ENCODE measurements at regions not wholly inside any gene's neighbourhood (a gene's known extent, or its start where the extent isn't known, plus 50 kb on each side); places are given as distances from the start of the nearest gene placed in this dataset.

DNA sequence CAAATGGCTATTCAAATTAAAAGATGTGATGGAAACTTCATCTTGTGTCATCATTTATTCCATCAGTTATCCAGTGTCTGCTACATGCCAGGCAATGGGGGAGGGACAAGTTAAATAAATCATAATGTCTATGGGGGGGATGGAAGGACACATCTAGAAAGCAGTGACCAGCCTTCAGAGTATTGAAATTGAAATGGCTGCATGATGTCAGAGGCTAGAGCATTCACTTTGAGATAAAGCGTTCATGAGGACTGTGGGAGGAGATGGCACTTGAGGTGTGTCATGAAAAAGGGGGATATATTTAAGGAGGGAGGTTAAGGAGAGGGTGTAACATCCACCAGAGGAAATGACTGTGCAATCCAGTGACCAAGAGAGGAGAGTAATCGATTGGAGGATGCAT lies 50.6 kb downstream of the SLIT2 start:
- no peak for DNase-seq
- Mint-ChIP-seq H3K9me3 (no peaks in the 10 kb centered on the region), H3K27ac (no peak overlapping the region), H3K36me3 (ENCODE audit: low read depth) (no peaks in the 10 kb centered on the region), H3K4me1 (no peaks in the 10 kb centered on the region), H3K4me3 (no peak overlapping the region), H3K27me3 (no peaks in the 10 kb centered on the region)
- ChIA-PET CTCF (no interaction called here), POLR2A (no interaction called here)

DNA sequence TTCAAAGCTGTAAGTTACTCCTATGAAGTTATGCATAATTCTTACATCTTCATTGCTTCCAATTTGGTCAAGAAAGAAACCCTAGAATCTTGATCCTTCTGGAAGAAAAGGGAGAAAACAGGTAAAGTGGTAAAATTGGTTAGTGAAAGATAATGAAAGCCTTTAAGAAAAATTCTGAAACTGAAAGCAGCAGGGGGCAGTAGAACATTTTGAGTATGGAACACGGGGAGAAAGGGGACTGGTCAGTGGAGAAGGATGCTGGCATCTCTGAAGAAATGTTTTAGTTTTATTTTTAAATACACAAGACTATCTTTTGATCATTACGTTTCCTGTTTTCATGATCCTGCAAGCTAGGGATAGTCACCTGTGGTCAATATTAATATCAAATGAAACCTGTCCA lies 54.3 kb downstream of the SLIT2 start:
- POLR2A ChIA-PET: no interaction called here
- no peaks in the 10 kb centered on the region for H3K4me1 Mint-ChIP-seq
- H3K4me3 Mint-ChIP-seq: no peak overlapping the region
- DNase-seq: no peak
- H3K27ac Mint-ChIP-seq: no peak overlapping the region
- H3K36me3 Mint-ChIP-seq (ENCODE audit: low read depth): no peaks in the 10 kb centered on the region
- CTCF ChIA-PET: no interaction called here
- H3K9me3 Mint-ChIP-seq: no peaks in the 10 kb centered on the region
- H3K27me3 Mint-ChIP-seq: no peaks in the 10 kb centered on the region

DNA sequence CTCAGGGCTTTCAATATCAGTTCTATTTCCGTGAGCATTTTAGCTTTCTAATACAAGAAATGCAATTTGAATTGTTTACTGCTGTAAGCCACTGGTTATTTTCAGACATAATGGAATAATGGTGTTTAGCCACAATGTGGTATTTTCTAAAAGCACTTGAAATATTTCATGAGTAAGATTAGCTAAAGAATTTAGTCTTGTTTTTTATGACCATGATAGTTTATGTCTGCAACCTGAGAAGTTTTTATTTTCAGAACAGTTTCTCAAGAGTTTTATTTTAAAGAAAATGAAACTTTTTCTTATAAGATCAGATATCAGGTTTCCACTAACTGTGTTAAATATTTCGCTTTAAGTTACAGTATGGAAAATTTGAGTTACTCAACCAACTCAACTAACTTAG lies 60.2 kb downstream of the SLIT2 start:
- H3K27me3 Mint-ChIP-seq: no peaks in the 10 kb centered on the region
- no peaks in the 10 kb centered on the region for H3K4me1 Mint-ChIP-seq
- no peak overlapping the region for H3K4me3 Mint-ChIP-seq
- no peaks in the 10 kb centered on the region for H3K36me3 Mint-ChIP-seq (ENCODE audit: low read depth)
- no peak overlapping the region for H3K27ac Mint-ChIP-seq
- POLR2A ChIA-PET: no interaction called here
- DNase-seq: no peak
- CTCF ChIA-PET: no interaction called here
- H3K9me3 Mint-ChIP-seq: no peaks in the 10 kb centered on the region

DNA sequence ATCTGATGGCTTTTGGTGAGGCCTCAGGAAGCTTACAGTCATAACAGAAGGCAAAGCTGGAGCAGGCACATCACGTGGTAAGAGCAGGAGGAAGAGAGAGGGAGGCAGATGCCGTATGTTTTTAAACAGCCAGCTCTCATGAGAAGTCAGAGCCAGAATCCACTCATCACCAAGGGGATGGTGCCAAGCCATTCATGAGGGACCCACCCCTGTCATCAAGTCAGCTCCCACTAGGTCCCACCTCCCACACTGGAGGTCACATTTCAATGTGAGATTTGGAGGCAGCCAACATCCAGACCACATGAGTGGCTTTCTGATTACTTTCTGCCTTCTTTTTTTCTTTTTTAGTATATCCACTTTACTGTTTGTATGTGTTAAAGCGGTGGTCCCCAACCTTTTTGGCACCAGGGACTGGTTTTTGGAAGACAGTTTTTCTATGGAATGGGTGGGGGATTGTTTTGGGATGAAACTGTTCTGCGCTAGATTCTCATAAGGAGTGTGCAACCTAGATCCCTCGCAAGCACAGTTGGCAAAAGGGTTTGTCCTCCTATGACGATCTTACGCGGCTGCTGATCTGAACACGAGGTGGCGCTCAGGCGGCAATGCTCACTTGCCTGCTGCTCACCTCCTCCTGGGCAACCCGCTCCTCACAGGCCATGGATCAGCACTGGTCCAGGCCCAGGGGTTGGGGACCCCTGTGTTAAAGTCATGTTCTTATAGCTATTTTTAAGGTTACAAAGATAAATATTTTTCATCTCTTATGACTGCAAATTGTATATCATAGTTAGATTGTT lies 61.7 kb downstream of the SLIT2 start:
- no peak overlapping the region for H3K27ac Mint-ChIP-seq
- DNase-seq: no peak
- CTCF ChIA-PET: no interaction called here

DNA sequence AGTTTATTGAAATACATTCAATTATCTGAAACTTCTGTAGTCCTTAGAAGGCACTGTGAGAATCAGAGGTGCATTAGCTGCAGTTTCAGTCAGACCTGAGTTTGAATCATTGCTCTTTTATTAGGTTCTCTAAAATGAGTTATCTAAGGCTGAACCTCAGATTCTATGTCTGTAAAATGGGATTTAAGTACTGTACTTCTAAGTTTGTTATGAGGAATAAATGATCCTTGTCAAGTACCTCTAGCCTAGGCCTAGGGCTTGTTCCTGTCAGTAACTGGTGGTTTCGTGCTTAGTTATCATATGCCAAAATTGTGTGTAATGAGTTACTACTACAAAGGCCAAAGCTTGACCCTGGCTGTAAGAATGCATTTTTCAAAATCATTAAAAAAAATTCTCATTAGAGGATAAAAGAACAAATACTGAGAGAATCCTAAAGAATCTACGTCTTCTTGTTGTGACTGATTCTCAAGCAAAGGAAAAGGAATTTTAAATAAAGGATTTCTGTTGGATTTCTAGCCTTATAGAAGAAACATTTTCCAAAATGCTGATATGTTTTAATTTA lies 65.8 kb downstream of the SLIT2 start:
- Mint-ChIP-seq H3K27ac (no peak overlapping the region), H3K9me3 (no peaks in the 10 kb centered on the region), H3K4me1 (no peaks in the 10 kb centered on the region), H3K27me3 (no peaks in the 10 kb centered on the region), H3K36me3 (ENCODE audit: low read depth) (no peaks in the 10 kb centered on the region), H3K4me3 (no peak overlapping the region)
- no peak for DNase-seq
- POLR2A ChIA-PET: no interaction called here
- CTCF ChIA-PET: no interaction called here

More for the DNA sequence above, 61.7 kb downstream of the SLIT2 start:
- Mint-ChIP-seq H3K36me3 (ENCODE audit: low read depth) (no peaks in the 10 kb centered on the region), H3K4me3 (no peak overlapping the region), H3K27me3 (no peaks in the 10 kb centered on the region), H3K4me1 (no peaks in the 10 kb centered on the region), H3K9me3 (no peaks in the 10 kb centered on the region)
- POLR2A ChIA-PET: no interaction called here

DNA sequence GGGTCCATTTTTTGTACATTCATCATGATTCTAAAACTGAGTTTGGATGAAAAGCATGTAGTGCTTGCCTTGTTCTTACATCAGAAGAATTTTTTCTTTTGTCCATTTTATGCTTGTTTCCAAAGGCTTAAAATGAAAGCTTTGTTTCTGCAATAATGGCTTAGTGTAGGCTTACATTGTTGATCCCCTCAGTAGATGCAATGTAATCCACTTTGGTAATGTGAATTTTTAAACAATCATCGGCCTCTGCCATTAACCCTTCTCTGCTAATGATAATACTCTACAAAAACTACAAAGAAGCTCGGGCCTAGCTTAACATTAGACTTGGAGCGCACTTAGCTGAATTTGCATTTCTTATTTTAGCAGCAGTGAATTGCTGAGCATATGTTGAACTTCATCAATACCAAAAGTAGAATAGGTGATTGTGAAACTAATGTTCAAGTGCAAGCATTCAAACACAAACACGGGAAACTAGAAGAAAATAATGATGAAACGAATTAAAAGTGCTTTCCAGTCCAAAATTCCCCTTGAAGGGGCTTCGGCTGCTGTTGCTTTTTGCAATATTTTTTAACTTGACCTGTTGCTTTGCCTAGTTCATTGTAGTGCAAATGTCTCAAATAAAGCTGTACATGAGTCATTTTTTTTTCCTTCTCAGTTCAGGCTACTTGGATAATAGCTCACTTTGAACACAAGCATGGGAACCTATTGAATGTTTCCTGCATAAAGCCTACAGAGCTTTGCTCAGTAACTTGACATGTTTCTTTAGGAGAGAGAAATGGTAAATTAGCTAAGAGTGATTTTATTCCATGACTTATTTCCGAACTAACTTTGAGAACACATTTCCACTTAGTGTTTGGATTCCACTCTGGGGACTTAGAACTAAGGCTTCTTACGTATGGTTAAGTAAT lies 66.5 kb downstream of the SLIT2 start:
- ChIA-PET CTCF (no interaction called here), POLR2A (no interaction called here)
- no peaks in the 10 kb centered on the region for H3K27me3 Mint-ChIP-seq
- no peak for DNase-seq
- no peaks in the 10 kb centered on the region for H3K4me1 Mint-ChIP-seq
- no peaks in the 10 kb centered on the region for H3K36me3 Mint-ChIP-seq (ENCODE audit: low read depth)
- H3K9me3 Mint-ChIP-seq: no peaks in the 10 kb centered on the region
- no peak overlapping the region for H3K4me3 Mint-ChIP-seq
- no peak overlapping the region for H3K27ac Mint-ChIP-seq

DNA sequence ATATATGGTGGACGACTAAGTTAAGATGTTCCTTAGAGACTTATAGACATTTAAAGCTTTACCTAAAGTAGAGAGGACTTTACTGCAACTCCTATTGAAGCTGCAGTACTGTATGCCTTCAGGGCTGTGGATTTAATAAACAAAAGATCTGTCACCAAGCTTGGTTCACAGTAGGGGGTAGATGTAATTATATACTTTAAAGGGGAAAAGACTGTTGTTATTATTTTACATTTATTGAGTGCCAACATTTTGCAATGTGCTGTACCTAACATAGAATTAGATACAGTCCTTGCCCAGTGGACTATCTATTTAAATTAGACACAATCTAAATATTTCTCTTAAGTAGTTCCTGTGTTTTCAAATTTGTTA lies 67.2 kb downstream of the SLIT2 start:
- no peaks in the 10 kb centered on the region for H3K4me1 Mint-ChIP-seq
- CTCF ChIA-PET: no interaction called here
- no peak overlapping the region for H3K4me3 Mint-ChIP-seq
- no peak for DNase-seq
- H3K36me3 Mint-ChIP-seq (ENCODE audit: low read depth): no peaks in the 10 kb centered on the region
- H3K9me3 Mint-ChIP-seq: no peaks in the 10 kb centered on the region
- POLR2A ChIA-PET: no interaction called here
- no peak overlapping the region for H3K27ac Mint-ChIP-seq
- H3K27me3 Mint-ChIP-seq: no peaks in the 10 kb centered on the region

DNA sequence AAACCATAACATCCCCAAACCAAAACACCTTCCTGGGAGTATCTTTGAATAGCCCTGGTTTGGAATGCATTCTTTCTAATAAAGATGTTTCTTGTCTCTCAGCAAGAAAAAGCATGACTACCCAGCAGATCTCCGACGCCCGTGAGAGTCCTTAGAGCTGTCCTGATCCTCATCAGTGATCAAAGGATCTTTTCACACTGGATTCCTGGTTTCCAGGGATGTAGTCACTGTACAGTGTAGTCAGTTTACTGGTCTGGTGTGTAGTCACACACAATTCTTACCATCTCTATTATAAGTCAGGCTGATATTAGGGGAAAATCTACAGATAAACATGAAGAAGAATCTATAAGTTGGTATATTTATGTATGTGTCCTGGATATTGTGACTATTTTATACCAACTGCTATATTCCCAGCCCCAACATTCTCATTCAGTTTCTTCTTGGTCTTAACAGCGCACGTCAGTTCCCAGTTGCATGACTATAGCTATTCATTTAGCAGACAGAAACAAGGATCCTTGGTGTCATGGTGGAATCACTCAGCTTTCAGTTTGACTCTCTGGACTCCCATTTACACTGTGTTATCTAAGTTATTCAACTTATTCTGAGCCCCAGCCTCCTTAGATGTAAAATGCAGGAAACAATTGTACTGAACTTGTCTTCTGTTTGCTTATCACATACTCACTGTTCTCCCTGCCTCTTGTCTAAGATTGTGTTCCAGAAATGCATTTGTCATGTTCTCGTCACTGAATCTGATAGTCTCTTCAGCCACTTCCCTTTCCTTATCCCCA lies 68.3 kb downstream of the SLIT2 start:
- POLR2A ChIA-PET: no interaction called here

DNA sequence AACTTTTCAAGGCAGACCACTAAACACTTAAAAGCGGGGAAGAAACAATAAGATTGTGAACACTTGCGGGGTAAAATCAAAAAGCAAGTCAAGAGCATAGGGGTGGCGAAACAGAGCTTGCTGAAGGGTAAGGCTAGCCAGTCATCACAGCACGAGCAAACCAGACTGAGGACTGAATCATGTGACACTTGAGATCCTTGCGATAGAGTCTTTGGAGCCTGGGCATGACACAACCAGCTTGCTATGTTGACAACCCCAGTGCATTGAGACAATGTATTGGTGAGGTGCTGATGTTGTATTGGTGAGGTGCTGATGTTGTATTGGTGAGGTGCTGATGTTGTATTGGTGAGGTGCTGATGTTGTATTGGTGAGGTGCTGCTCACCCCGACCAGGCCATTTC lies 72.3 kb downstream of the SLIT2 start:
- Mint-ChIP-seq H3K9me3 (no peaks in the 10 kb centered on the region), H3K4me3 (no peak overlapping the region), H3K36me3 (ENCODE audit: low read depth) (no peaks in the 10 kb centered on the region), H3K27me3 (no peaks in the 10 kb centered on the region), H3K27ac (no peak overlapping the region), H3K4me1 (no peaks in the 10 kb centered on the region)
- ChIA-PET POLR2A (no interaction called here), CTCF (no interaction called here)
- DNase-seq: no peak

More for the DNA sequence above, 68.3 kb downstream of the SLIT2 start:
- no peaks in the 10 kb centered on the region for H3K4me1 Mint-ChIP-seq
- CTCF ChIA-PET: no interaction called here
- no peak overlapping the region for H3K4me3 Mint-ChIP-seq
- H3K9me3 Mint-ChIP-seq: no peaks in the 10 kb centered on the region
- no peaks in the 10 kb centered on the region for H3K27me3 Mint-ChIP-seq
- no peaks in the 10 kb centered on the region for H3K36me3 Mint-ChIP-seq (ENCODE audit: low read depth)
- no peak overlapping the region for H3K27ac Mint-ChIP-seq
- no peak for DNase-seq

DNA sequence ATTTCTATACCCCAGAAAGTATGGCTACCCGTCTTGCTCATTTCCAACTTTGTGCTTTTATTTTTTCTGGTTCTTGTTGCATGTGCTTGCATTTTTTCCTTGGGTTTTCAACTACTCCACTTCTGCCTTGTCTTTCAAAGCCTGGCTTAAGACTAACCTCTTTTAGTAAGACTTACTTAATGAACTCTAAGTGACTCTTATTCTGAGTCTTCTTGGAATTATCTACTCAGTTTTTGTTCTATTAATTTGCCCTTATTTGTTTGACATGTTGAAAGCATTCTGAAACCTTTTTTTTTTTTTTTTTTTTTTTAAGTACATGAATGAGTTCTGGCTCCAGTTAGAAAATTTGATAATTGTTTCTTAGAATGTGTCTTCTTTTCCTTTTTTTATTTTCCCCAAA lies 74.8 kb downstream of the SLIT2 start:
- no peak for DNase-seq
- ChIA-PET CTCF (no interaction called here), POLR2A (no interaction called here)
- Mint-ChIP-seq H3K4me1 (no peaks in the 10 kb centered on the region), H3K27me3 (no peaks in the 10 kb centered on the region), H3K9me3 (no peaks in the 10 kb centered on the region), H3K4me3 (no peak overlapping the region), H3K27ac (no peak overlapping the region), H3K36me3 (ENCODE audit: low read depth) (no peaks in the 10 kb centered on the region)

DNA sequence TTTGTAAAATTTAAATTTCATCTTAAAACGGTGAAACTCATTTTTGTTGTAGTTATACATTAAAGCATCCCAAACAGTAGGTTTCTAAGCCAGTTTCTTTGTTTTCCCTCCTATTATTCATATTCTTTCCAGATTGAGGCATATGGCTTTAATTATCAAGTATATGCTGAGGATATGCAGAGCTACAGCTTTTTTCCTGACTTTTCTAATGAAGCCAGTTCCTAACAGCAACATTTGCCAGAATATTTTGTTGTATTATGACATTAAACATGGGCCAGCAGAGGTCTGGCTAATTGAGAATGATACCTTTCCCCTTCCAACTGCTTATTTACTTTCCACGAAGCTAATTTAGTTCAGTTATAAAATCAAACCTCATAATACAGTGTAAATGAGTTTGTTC lies 75.3 kb downstream of the SLIT2 start:
- Mint-ChIP-seq H3K36me3 (ENCODE audit: low read depth) (no peaks in the 10 kb centered on the region), H3K4me1 (no peaks in the 10 kb centered on the region), H3K27ac (no peak overlapping the region), H3K9me3 (no peaks in the 10 kb centered on the region), H3K27me3 (no peaks in the 10 kb centered on the region), H3K4me3 (no peak overlapping the region)
- no peak for DNase-seq
- CTCF ChIA-PET: no interaction called here
- POLR2A ChIA-PET: no interaction called here

DNA sequence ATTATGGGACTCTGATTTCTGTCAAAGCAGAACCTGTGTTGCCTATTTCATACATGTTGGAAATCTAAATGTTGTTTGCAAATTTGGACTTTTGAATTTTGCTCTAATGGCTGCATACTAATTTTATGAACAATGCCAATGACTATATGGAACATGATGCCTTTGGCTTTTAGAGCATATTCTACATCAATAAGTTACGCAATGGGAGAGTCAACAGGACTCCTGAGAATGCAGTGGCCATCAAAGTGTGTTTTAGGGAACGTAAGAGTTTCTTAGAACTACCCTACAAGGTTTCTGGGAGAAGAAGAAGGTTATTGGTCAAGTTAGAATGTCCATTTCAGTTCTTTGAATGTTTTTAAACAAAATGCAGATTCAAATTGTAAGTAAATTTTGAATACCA lies 76.1 kb downstream of the SLIT2 start:
- H3K27ac Mint-ChIP-seq: no peak overlapping the region
- ChIA-PET POLR2A (no interaction called here), CTCF (no interaction called here)
- H3K4me3 Mint-ChIP-seq: no peak overlapping the region
- H3K27me3 Mint-ChIP-seq: no peaks in the 10 kb centered on the region
- no peaks in the 10 kb centered on the region for H3K36me3 Mint-ChIP-seq (ENCODE audit: low read depth)
- H3K4me1 Mint-ChIP-seq: no peaks in the 10 kb centered on the region
- no peaks in the 10 kb centered on the region for H3K9me3 Mint-ChIP-seq
- DNase-seq: no peak

DNA sequence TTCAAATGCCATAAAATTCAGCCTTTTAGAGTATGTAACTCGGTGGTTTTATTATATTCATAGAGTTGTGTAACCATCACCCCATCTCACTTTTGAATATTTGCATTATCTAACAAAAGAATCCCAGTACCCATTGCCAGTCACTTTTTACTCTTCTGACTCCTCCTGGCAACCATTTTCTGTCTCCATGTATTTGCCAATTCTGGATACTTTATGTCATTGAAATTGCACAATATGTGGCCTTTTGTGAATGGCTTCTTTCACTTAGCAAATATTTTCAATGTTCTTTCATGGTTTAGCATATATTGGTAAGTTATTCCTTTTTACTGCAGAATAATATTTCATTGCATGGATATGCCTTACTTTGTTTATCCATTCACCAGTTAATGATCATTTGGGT lies 79.9 kb downstream of the SLIT2 start:
- ChIA-PET POLR2A (no interaction called here), CTCF (no interaction called here)
- Mint-ChIP-seq H3K4me3 (no peak overlapping the region), H3K9me3 (no peaks in the 10 kb centered on the region), H3K36me3 (ENCODE audit: low read depth) (no peaks in the 10 kb centered on the region), H3K27ac (no peak overlapping the region), H3K4me1 (no peaks in the 10 kb centered on the region), H3K27me3 (no peaks in the 10 kb centered on the region)
- DNase-seq: no peak

All from activated CD4-positive, alpha-beta T cell treated with anti-CD3 and anti-CD28 coated beads, Interleukin-2, amount 10 ng/mL, durations not matched to agents 7 days and 5 days (primary cell).